ENCODE measurements at regions not wholly inside any gene's neighbourhood (a gene's known extent, or its start where the extent isn't known, plus 50 kb on each side); places are given as distances from the start of the nearest gene placed in this dataset.

- Histone ChIP-seq H3F3A (ENCODE audit: insufficient read depth) (no peaks in the 10 kb centered on the region), H4K20me1 (ENCODE audit: insufficient read depth) (no peaks in the 10 kb centered on the region), H3K36me3 (ENCODE audit: low read depth) (no peaks in the 10 kb centered on the region), H3K9me2 (ENCODE audit: insufficient read depth) (no peaks in the 10 kb centered on the region), H3K9me3 (ENCODE audit: low read depth) (no peaks in the 10 kb centered on the region), H3K27ac (no peak overlapping the region), H3K4me2 (ENCODE audit: unreplicated experiment) (no peak overlapping the region), H2AFZ (no peak overlapping the region), H3K4me1 (ENCODE audit: insufficient read depth) (no peaks in the 10 kb centered on the region), H3K79me2 (ENCODE audit: insufficient read depth) (no peaks in the 10 kb centered on the region), H3K9ac (no peak overlapping the region), H3K4me3 (no peak overlapping the region), H3K27me3 (replicated peaks; ENCODE audit: insufficient read depth) (no peaks in the 10 kb centered on the region; the same call in 1 of the 2 replicates)
- 63 to 78% methylated on average over 4 of the region's 4 CpGs for whole genome bisulfite sequencing, 2 experiments (ENCODE audit: low coverage in 1 of 2, low lambda C conversion rate in 2 of 2, missing lambda C conversion rate in 2 of 2)
- TF ChIP-seq EZH2 (IDR thresholded peaks at IDR 0.05; ENCODE audit: insufficient read depth, poor library complexity, severe bottlenecking) = no peak
- no peak for TF ChIP-seq EZH2phosphoT487 (IDR thresholded peaks at IDR 0.05; ENCODE audit: insufficient read depth, low read depth)
- peak; percentile 44 for DNase-seq
- in situ Hi-C loops (cut with MboI) = no loop called here
Measured at GRCh38 chr2:18500333-18500732, 60.1 kb downstream of the RDH14 start.

GRCh38 chr2:18498531-18498930 is 61.9 kb downstream of the RDH14 start:
- in situ Hi-C loops (cut with MboI) = no loop called here

GRCh38 chr2:18496516-18496915 is 63.9 kb downstream of the RDH14 start:
- no peak overlapping the region for H2AFZ ChIP-seq
- H3K9ac ChIP-seq = no peak overlapping the region
- H3K9me3 ChIP-seq (ENCODE audit: low read depth) = no peaks in the 10 kb centered on the region
- H3K9me2 ChIP-seq (ENCODE audit: insufficient read depth) = no peaks in the 10 kb centered on the region
- H3K4me1 ChIP-seq (ENCODE audit: insufficient read depth) = no peaks in the 10 kb centered on the region
- no peaks in the 10 kb centered on the region for H4K20me1 ChIP-seq (ENCODE audit: insufficient read depth)
- H3K79me2 ChIP-seq (ENCODE audit: insufficient read depth) = no peaks in the 10 kb centered on the region
- H3K36me3 ChIP-seq (ENCODE audit: low read depth) = no peaks in the 10 kb centered on the region
- H3K27me3 ChIP-seq (replicated peaks; ENCODE audit: insufficient read depth) = peaks cover 11% of the 10 kb centered on the region; the same call in 1 of the 2 replicates
- H3K4me3 ChIP-seq = no peak overlapping the region
- no peak for TF ChIP-seq EZH2 (IDR thresholded peaks at IDR 0.05; ENCODE audit: insufficient read depth, poor library complexity, severe bottlenecking)
- no peak for TF ChIP-seq EZH2phosphoT487 (IDR thresholded peaks at IDR 0.05; ENCODE audit: insufficient read depth, low read depth)
- H3F3A ChIP-seq (ENCODE audit: insufficient read depth) = no peaks in the 10 kb centered on the region
- H3K4me2 ChIP-seq (ENCODE audit: unreplicated experiment) = no peak overlapping the region
- H3K27ac ChIP-seq = no peak overlapping the region
- DNase-seq = no peak
- in situ Hi-C loops (cut with MboI) = no loop called here
- WGBS, 2 experiments (ENCODE audit: low coverage in 1 of 2, low lambda C conversion rate in 2 of 2, missing lambda C conversion rate in 2 of 2) = 86 to 87% methylated on average over 4 of the region's 4 CpGs

More at GRCh38 chr2:18498531-18498930, 61.9 kb downstream of the RDH14 start:
- Histone ChIP-seq H3F3A (ENCODE audit: insufficient read depth) (no peaks in the 10 kb centered on the region), H3K9me2 (ENCODE audit: insufficient read depth) (no peaks in the 10 kb centered on the region), H3K27me3 (replicated peaks; ENCODE audit: insufficient read depth) (peaks cover 7% of the 10 kb centered on the region; the same call in 1 of the 2 replicates), H3K36me3 (ENCODE audit: low read depth) (no peaks in the 10 kb centered on the region), H3K79me2 (ENCODE audit: insufficient read depth) (no peaks in the 10 kb centered on the region), H3K9me3 (ENCODE audit: low read depth) (no peaks in the 10 kb centered on the region), H3K9ac (no peak overlapping the region), H3K4me1 (ENCODE audit: insufficient read depth) (no peaks in the 10 kb centered on the region), H3K27ac (no peak overlapping the region), H3K4me3 (no peak overlapping the region), H3K4me2 (ENCODE audit: unreplicated experiment) (no peak overlapping the region), H2AFZ (no peak overlapping the region), H4K20me1 (ENCODE audit: insufficient read depth) (no peaks in the 10 kb centered on the region)
- no peak for DNase-seq
- no peak for TF ChIP-seq EZH2phosphoT487 (IDR thresholded peaks at IDR 0.05; ENCODE audit: insufficient read depth, low read depth)
- no peak for TF ChIP-seq EZH2 (IDR thresholded peaks at IDR 0.05; ENCODE audit: insufficient read depth, poor library complexity, severe bottlenecking)

GRCh38 chr2:18495058-18495457 is 65.4 kb downstream of the RDH14 start:
- H3K4me3 ChIP-seq = no peak overlapping the region
- H3K9ac ChIP-seq = no peak overlapping the region
- no peak overlapping the region for H3K27ac ChIP-seq
- H3K27me3 ChIP-seq (replicated peaks; ENCODE audit: insufficient read depth) = peaks cover 12% of the 10 kb centered on the region; the same call in 1 of the 2 replicates
- H3K9me2 ChIP-seq (ENCODE audit: insufficient read depth) = no peaks in the 10 kb centered on the region
- no peaks in the 10 kb centered on the region for H3K79me2 ChIP-seq (ENCODE audit: insufficient read depth)
- H3K4me1 ChIP-seq (ENCODE audit: insufficient read depth) = no peaks in the 10 kb centered on the region
- no peaks in the 10 kb centered on the region for H4K20me1 ChIP-seq (ENCODE audit: insufficient read depth)
- no peak overlapping the region for H2AFZ ChIP-seq
- 31 to 46% methylated on average over 2 of the region's 2 CpGs for WGBS, 2 experiments (ENCODE audit: low coverage in 1 of 2, low lambda C conversion rate in 2 of 2, missing lambda C conversion rate in 2 of 2)
- H3K9me3 ChIP-seq (ENCODE audit: low read depth) = no peaks in the 10 kb centered on the region
- H3K4me2 ChIP-seq (ENCODE audit: unreplicated experiment) = no peak overlapping the region
- H3F3A ChIP-seq (ENCODE audit: insufficient read depth) = no peaks in the 10 kb centered on the region
- DNase-seq = no peak
- in situ Hi-C loops (cut with MboI) = no loop called here
- no peak for TF ChIP-seq EZH2phosphoT487 (IDR thresholded peaks at IDR 0.05; ENCODE audit: insufficient read depth, low read depth)
- no peak for TF ChIP-seq EZH2 (IDR thresholded peaks at IDR 0.05; ENCODE audit: insufficient read depth, poor library complexity, severe bottlenecking)
- H3K36me3 ChIP-seq (ENCODE audit: low read depth) = no peaks in the 10 kb centered on the region

- no peaks in the 10 kb centered on the region for H3K79me2 ChIP-seq (ENCODE audit: insufficient read depth)
- no peaks in the 10 kb centered on the region for H3K36me3 ChIP-seq (ENCODE audit: low read depth)
- no peak for TF ChIP-seq EZH2phosphoT487 (IDR thresholded peaks at IDR 0.05; ENCODE audit: insufficient read depth, low read depth)
- no peak overlapping the region for H3K4me3 ChIP-seq
- no peaks in the 10 kb centered on the region for H3K9me3 ChIP-seq (ENCODE audit: low read depth)
- no peaks in the 10 kb centered on the region for H3K4me1 ChIP-seq (ENCODE audit: insufficient read depth)
- peaks cover 12% of the 10 kb centered on the region; the same call in 1 of the 2 replicates for H3K27me3 ChIP-seq (replicated peaks; ENCODE audit: insufficient read depth)
- no peak overlapping the region for H2AFZ ChIP-seq
- H3K27ac ChIP-seq = no peak overlapping the region
- H3K9ac ChIP-seq = no peak overlapping the region
- no peaks in the 10 kb centered on the region for H3K9me2 ChIP-seq (ENCODE audit: insufficient read depth)
- H3K4me2 ChIP-seq (ENCODE audit: unreplicated experiment) = no peak overlapping the region
- WGBS, 2 experiments (ENCODE audit: low coverage in 1 of 2, low lambda C conversion rate in 2 of 2, missing lambda C conversion rate in 2 of 2) = 26 to 52% methylated on average over 2 of the region's 2 CpGs
- no peak for DNase-seq
- H4K20me1 ChIP-seq (ENCODE audit: insufficient read depth) = no peaks in the 10 kb centered on the region
- H3F3A ChIP-seq (ENCODE audit: insufficient read depth) = no peaks in the 10 kb centered on the region
- in situ Hi-C loops (cut with MboI) = no loop called here
Measured at GRCh38 chr2:18492721-18493120, 67.7 kb downstream of the RDH14 start.

Measured in GM23248 (cell line).